Bronchial epithelial cell (primary cell): ENCODE measurements at regions not wholly inside any gene's neighbourhood (a gene's known extent, or its start where the extent isn't known, plus 50 kb on each side); places are given as distances from the start of the nearest gene placed in this dataset.

Experiments used
- DNase-seq: peaks from one replicate; pipeline ENCODE4 v3.0.0-alpha.2; 2010; ENCODE audit warnings: low read depth
- FAIRE-seq: peaks from 2 replicates; lab custom pipeline; 2011; peaks lifted over from hg19 to GRCh38; lab: Jason Lieb, UNC
- H3K27me3 ChIP-seq: 2 replicates; pipeline ENCODE4 v1.5.1; 2011; ENCODE audit warnings: low read length; ENCODE audit not compliant: control insufficient read depth, insufficient read depth
- H3K36me3 ChIP-seq: 2 replicates; pipeline ENCODE4 v1.5.1; 2011; ENCODE audit warnings: low read length; ENCODE audit not compliant: control insufficient read depth, insufficient read depth
- H3K4me3 ChIP-seq: 2 replicates; pipeline ENCODE4 v1.5.1; 2011; ENCODE audit warnings: mild to moderate bottlenecking, low read depth, low read length, control low read depth
- CTCF ChIP-seq: IDR thresholded peaks from 2 replicates; pipeline ENCODE4 v1.5.1; 2011; ENCODE audit warnings: mild to moderate bottlenecking, moderate library complexity, low read length, control low read depth, inconsistent platforms; ENCODE audit not compliant: insufficient read depth, severe bottlenecking

GRCh38 chr12:78398750-78399149 is 465.8 kb upstream of the SYT1 start:
- Histone ChIP-seq H3K36me3 (no peaks in the 10 kb centered on the region), H3K27me3 (no peaks in the 10 kb centered on the region), H3K4me3 (no peak overlapping the region)
- FAIRE-seq (no peak), DNase-seq (no peak)
- TF ChIP-seq CTCF: no peak

- Histone ChIP-seq H3K36me3 (no peaks in the 10 kb centered on the region), H3K27me3 (no peaks in the 10 kb centered on the region), H3K4me3 (no peak overlapping the region)
- no peak for TF ChIP-seq CTCF
- FAIRE-seq: no peak
- DNase-seq: no peak
Observed at GRCh38 chr12:78402366-78403134, 462.0 kb upstream of the SYT1 start.

- FAIRE-seq: no peak
- H3K36me3 ChIP-seq: no peaks in the 10 kb centered on the region
- no peaks in the 10 kb centered on the region for H3K27me3 ChIP-seq
- H3K4me3 ChIP-seq: no peak overlapping the region
- no peak for TF ChIP-seq CTCF
- peak; percentile 20 for DNase-seq
Observed at GRCh38 chr12:78403136-78403535, 461.4 kb upstream of the SYT1 start.

- Histone ChIP-seq H3K27me3 (no peaks in the 10 kb centered on the region), H3K36me3 (no peaks in the 10 kb centered on the region), H3K4me3 (no peak overlapping the region)
- no peak for DNase-seq
- FAIRE-seq: no peak
- TF ChIP-seq CTCF: no peak
Observed at GRCh38 chr12:78403681-78404080, 460.9 kb upstream of the SYT1 start.

GRCh38 chr12:78406213-78406612 is 458.4 kb upstream of the SYT1 start:
- Histone ChIP-seq H3K27me3 (no peaks in the 10 kb centered on the region), H3K4me3 (no peak overlapping the region), H3K36me3 (no peaks in the 10 kb centered on the region)
- no peak for TF ChIP-seq CTCF
- DNase-seq: no peak
- FAIRE-seq: no peak

GRCh38 chr12:78406828-78407227 is 457.7 kb upstream of the SYT1 start:
- FAIRE-seq (no peak), DNase-seq (no peak)
- H3K27me3 ChIP-seq: no peaks in the 10 kb centered on the region
- TF ChIP-seq CTCF: no peak
- H3K4me3 ChIP-seq: no peak overlapping the region
- H3K36me3 ChIP-seq: no peaks in the 10 kb centered on the region
